NCI-H345 treated with DMSO at 0.1 percent for 48 hours (cell line): ENCODE measurements at regions not wholly inside any gene's neighbourhood (a gene's known extent, or its start where the extent isn't known, plus 50 kb on each side); places are given as distances from the start of the nearest gene placed in this dataset.

ENCODE experiments used
- DNase-seq: peaks from one replicate; lab custom pipeline; 2025; ENCODE audit not compliant: unreplicated experiment; lab: John Stamatoyannopoulos, UW

GRCh38 chr1:29865051-29865450 lies 628.7 kb downstream of the PTPRU start:
- no peak for DNase-seq

GRCh38 chr1:29864431-29865022 lies 628.2 kb downstream of the PTPRU start:
- no peak for DNase-seq

DNA sequence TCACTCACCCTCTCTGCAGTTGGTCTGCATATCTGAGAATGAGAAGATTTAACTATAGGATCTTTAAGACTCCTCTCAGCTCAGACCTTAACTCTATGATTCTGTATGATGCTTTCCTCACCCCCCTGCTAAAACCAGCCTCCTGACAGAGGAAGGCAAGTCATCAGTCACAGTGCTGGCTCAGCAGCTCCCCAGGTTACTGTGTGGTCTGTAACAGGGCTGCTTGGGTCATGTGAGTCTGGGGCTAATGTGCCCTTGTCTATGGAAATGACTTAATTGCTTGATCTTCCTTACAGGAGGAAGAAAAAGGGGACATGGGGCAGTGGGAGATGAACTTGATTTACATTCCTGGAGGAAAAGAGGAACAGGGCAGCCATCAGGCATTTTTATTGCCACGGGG lies 625.6 kb downstream of the PTPRU start:
- DNase-seq, result no peak

DNA sequence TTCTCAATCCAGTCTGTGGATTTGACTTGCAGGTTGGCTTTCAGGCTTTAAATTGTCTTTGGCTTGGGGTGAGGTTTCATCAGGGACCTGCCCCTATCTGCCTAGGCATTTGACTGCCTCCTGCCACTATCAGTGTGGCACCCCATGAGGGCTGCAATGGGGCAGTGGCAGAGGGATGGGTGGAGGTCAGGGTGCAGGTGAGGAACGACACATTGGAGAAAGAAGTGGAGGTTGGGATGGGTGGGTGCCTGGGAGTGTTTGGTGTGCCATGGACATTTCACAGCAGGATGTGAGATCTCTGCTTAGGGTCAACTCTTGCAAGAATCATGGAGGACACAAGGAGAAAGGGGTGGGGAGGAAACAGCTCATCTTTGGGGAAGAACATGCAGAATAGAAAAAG lies 625.1 kb downstream of the PTPRU start:
- no peak for DNase-seq

DNA sequence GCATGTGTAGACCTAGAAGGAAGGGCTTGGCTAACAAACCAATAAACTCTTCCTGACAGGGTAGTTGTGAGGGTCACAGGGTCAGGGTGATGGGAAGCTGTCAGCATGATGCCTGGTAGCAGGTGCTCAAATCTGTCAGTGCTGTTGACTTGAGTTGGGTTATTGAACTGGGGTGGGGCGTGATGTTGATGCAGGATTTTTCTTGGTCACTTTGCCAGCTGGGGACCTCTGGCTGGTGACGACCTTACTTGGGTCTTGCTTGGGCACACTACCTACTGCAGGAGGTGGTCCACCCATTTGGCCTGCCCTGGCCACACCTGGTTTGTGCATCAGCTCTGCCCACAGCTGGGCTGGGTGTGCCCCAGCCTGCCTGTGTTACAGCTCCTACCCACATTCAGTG lies 624.4 kb downstream of the PTPRU start:
- DNase-seq, result no peak

GRCh38 chr1:29860056-29860455 lies 623.7 kb downstream of the PTPRU start:
- no peak for DNase-seq

- no peak for DNase-seq
Measured at GRCh38 chr1:29859126-29859525, 622.8 kb downstream of the PTPRU start.

DNA sequence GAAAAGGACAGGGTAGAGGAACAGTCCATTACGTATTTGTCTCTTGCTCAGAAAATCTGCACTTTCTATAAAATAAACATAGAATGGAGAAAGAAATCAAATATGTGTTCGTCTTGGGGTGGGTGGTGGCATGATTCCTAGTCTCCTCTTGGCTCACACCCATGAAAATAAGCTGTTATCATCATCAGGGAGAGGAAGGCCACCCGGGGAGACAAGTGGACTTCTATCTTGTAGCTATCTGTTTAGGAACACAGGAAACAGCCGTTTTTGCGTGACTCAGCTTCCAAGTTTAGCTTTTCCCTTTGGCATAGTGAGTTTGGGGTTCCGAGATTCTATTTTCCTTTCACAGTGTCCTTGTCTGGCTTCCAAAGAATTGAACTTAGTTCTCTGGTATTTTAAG lies 622.3 kb downstream of the PTPRU start:
- no peak for DNase-seq

- DNase-seq, result no peak
Measured at GRCh38 chr1:29856340-29857114, 620.2 kb downstream of the PTPRU start.

DNA sequence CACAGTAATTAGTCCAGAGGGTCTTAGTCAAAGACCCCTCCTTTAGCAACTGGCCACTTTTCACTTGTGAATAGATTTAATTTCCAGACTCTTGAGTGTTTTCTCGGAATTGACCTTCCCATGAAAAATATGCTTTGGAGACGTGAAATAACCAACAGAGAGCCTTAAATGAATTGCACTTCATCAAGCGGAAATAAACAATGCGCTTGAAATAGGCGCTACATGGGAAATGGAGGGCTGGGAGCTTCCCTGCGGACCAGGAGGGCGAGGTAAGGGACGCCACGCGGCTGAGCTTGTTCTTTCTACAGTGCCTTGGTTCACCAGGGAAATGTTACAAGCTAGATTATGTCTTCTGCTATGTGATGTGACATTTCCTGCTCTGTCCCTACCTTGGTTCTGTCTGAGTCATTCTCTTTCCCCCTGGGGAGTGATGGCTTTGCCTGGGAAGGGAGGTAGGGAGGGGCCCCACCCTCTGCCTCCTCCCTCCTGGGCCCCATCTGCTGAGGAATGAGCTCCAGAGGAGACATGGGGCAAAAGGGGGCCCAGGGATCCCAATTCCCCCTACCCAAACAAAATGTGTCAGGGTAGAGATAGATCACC lies 619.3 kb downstream of the PTPRU start:
- DNase-seq, result no peak

DNA sequence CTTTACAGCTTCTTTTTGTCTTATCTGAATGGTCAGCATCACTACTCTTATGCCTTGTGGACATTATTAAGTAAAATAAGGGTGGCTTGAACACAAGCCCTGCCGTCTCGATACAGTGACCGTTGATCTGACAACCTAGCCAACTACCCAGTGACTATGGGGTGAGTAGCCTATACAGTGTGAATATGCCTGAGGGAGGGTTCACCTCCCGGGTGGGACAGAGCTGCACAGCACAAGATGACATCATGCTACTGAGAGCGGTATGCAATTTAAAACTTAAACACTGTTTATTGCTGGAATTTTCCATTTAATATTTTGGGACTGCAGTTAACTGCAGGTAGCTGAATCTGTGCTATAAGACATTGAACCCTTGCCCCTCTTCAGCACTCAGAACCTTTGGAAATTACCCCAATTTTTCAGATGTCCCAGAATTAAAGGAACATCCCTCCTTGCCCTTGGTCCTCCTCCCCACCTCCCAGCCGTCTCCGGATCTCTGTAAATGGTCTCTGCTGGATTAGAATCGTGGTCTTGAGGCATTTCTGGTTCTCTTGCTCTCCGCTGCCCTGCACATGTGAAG lies 618.5 kb downstream of the PTPRU start:
- no peak for DNase-seq

DNA sequence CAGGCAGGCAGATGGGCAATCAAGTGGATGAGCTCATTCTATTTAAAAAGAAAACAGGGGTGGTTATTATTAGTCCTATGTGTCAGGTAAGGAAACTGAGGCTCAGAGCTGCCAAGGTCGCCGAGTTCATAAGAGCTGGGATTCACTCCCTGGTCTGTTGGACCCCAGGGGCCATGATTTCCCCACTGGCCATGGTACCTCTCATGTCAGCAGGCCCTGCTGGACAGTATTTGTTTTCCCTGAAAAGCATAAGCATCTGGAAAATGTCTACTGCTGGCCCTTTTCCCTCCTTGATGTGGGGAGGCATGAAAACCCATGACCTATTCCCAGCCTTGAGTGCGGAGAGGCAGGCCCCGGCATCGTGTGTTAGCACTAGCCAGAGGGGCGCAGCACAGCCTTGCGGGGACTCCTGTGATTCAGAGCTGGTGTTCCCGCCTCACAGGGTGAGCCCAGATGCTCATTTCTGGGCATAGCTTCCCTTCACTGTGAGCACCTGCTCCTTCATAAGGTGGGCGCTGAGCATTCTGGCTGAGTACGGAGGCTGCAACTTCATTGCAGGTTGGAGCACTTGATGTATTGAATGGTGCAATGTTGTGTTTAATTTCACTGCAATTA lies 617.5 kb downstream of the PTPRU start:
- DNase-seq, result no peak

DNA sequence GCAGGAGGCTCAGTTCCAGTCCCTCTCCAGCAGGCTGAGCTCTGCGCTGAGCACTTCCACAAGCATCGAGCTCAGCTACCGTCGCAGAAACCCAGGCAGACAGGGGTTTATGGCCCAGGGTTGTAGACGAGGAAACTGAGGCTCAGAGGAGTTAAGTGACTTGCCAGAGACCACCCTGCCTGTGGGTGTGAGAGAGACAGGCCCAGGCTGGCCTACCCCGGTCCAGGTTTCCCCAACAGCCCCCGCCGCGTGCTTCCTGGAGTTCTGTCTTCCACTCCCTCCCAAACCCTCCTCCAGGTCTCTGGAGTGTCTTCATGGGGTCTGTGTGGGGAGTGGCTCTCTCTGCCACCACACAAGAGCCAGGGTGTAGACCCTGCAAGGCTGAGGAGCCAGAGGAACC lies 615.9 kb downstream of the PTPRU start:
- no peak for DNase-seq

DNA sequence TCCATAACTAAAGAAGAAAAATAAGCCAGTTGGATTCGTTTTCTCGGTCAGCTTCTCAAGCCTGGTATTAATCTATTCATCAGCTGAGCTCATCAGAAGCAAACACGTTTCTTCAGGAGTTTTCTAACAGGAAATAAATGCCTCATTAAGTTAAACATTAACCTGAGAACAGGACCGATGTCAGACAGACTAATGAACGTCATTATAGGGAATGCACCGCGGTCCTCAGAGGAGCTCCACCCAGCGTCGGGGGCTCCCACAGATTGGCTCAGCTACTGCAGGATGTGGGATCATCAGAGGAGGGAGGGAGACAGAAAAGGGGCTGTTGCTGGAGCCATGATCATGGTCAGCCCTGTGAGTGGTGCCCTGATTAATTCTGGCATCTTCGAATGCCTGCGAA lies 615.4 kb downstream of the PTPRU start:
- DNase-seq, result no peak

DNA sequence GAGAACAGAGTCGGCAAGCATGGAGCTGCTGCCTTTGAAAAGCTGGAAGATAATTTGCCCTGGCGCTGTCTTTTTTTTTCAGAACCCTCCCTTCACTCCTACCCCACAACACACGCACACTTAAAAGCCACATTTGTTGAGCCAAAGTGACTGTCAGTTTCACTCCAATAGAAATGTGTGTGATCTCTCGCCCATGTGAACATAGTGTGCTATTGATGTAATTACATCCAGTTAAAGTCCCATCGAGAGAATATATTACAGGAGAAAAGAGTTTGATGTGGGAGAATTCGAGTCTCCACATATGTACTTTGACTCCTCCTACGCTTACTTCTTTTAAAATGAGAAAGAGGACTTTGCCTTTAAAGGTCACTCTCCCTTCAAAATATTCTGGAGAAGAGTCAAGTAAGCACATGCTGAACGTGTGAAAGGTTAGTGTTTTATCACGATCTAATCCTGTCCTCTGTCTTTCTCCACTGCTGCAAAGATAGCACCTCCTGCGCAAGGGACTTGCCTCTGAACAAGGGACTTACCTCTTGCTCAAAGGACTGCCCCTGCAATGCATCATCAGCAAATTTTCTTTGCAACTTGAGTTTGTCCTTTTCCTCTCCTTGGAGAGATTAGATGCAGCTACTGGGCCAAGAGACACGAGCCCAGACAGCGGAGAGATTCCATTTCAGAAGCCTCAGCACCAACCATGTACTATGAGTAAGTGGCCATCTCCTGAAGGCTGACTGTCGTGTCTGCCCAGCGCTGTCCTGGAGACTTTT lies 613.9 kb downstream of the PTPRU start:
- no peak for DNase-seq

- no peak for DNase-seq
Measured at GRCh38 chr1:29849038-29849750, 612.9 kb downstream of the PTPRU start.

- DNase-seq, result no peak
Measured at GRCh38 chr1:29845910-29846309, 609.6 kb downstream of the PTPRU start.

- DNase-seq, result no peak
Measured at GRCh38 chr1:29842130-29842529, 605.8 kb downstream of the PTPRU start.

DNA sequence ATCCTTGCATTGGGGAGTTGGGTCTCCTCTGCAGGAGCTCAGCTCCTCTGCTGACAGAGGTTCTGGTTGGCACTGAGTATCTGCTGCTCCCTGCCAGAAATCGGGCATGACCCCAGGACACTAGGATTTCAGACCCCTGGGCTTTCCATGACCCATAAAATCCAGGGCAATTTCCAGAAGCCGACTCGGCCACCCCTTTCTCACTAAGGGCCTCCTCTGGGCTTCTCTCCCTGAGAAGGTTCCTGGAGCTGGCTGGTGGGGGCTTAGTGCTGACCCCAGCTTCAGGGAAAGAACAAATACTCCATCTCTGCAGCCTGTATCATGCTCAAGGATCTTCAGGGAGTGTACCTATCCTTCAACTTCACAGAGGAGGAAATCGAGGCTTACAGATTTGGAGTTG lies 603.4 kb downstream of the PTPRU start:
- no peak for DNase-seq

GRCh38 chr1:29838738-29839320 lies 602.5 kb downstream of the PTPRU start:
- DNase-seq, result no peak
